HepG2 (cell line): ENCODE measurements at regions not wholly inside any gene's neighbourhood (a gene's known extent, or its start where the extent isn't known, plus 50 kb on each side); places are given as distances from the start of the nearest gene placed in this dataset.

Experiments used
- ATAC-seq: fragments of 200-7000 bp; cut with Tn5 transposase; 3 replicates; pipeline ENCODE4 v1.9.1; 2020; ENCODE audit warnings: mild to moderate bottlenecking, moderate library complexity
- BruUV-seq: library from RNA; stranded (reverse); fragments of 400-500 nt; replicated peaks from 2 replicates; lab custom pipeline; 2021; lab: Mats Ljungman, UMichigan
- CTCF ChIA-PET: fragments of 300-600 bp; formaldehyde crosslinking; extraction: SDS; loops from one replicate; lab custom pipeline; 2021; ENCODE audit warnings: low total read pairs, inconsistent platforms, low intra/inter-chr PET ratio; lab: Yijun Ruan, JAX
- POLR2A ChIA-PET: fragments of 350-600 bp; sonication (Branson Sonifier 250); formaldehyde crosslinking; loops from one replicate; lab custom pipeline; 2020; ENCODE audit warnings: antibody characterized with exemption, inconsistent platforms; lab: Yijun Ruan, JAX
- DNase-seq: peaks from one replicate; pipeline ENCODE4 v3.0.0-alpha.2; 2015; ENCODE audit warnings: low spot score
- FAIRE-seq: peaks from 3 replicates; lab custom pipeline; 2011; peaks lifted over from hg19 to GRCh38; lab: Jason Lieb, UNC
- H2AFZ ChIP-seq: one replicate; pipeline ENCODE4 v1.6.1; 2011; ENCODE audit warnings: low read length, inconsistent platforms
- H3K27ac ChIP-seq: fragments of 300-600 bp; 3 replicates; pipeline ENCODE4 v1.8.0; 2011; ENCODE audit warnings: mixed run types, mild to moderate bottlenecking, mixed read lengths, low read length, inconsistent platforms; ENCODE audit not compliant: insufficient read depth; ENCODE audit errors: extremely low read length
- H3K27me3 ChIP-seq, 2 experiments: fragments of 200-600 bp in 1 of 2; 2 replicates in 1 of 2; 3 replicates in 1 of 2; pipeline versions ENCODE4 v1.6.0 to v1.8.0; 2011; ENCODE audit warnings: low read length in 2 of 2, mild to moderate bottlenecking in 2 of 2, moderate library complexity in 2 of 2, inconsistent platforms in 1 of 2; ENCODE audit not compliant: insufficient read depth in 2 of 2, control insufficient read depth in 1 of 2
- H3K36me3 ChIP-seq, 2 experiments: fragments of 200-600 bp in 1 of 2; replicated peaks in 1 of 2; 2 replicates in 1 of 2; 3 replicates in 1 of 2; pipeline versions ENCODE4 v1.5.1 to v1.8.0; 2011; ENCODE audit warnings: low read length in 2 of 2, inconsistent platforms in 1 of 2; ENCODE audit not compliant: insufficient read depth in 2 of 2, control insufficient read depth in 1 of 2
- H3K4me1 ChIP-seq: 2 replicates; pipeline ENCODE4 v1.5.1; 2012; ENCODE audit warnings: low read length, inconsistent platforms; ENCODE audit not compliant: insufficient read depth
- H3K4me2 ChIP-seq: 2 replicates; pipeline ENCODE4 v1.6.0; 2011; ENCODE audit warnings: low read depth, low read length, inconsistent platforms
- H3K4me3 ChIP-seq, 3 experiments: fragments of 200-600 bp in 1 of 3; sonication (generic), shearing (Covaris generic) in 1 of 3; replicated peaks in 1 of 3; 2 replicates each; pipeline ENCODE4 v1.5.1; 2011 to 2016; ENCODE audit warnings: low read length in 3 of 3, inconsistent platforms in 2 of 3, low read depth in 2 of 3, mild to moderate bottlenecking in 2 of 3, control low read depth in 1 of 3, mixed read lengths in 1 of 3; ENCODE audit not compliant: insufficient read depth in 1 of 3
- H3K79me2 ChIP-seq: one replicate; pipeline ENCODE4 v1.6.1; 2011; ENCODE audit warnings: low read length, inconsistent platforms; ENCODE audit not compliant: insufficient read depth
- H3K9ac ChIP-seq: 2 replicates; pipeline ENCODE4 v1.6.0; 2011; ENCODE audit warnings: mild to moderate bottlenecking, low read depth, low read length, inconsistent platforms; ENCODE audit not compliant: insufficient read depth
- H3K9me3 ChIP-seq: 2 replicates; pipeline ENCODE4 v1.5.1; 2012; ENCODE audit warnings: mild to moderate bottlenecking, low read length
- H4K20me1 ChIP-seq: 2 replicates; pipeline ENCODE4 v1.6.0; 2011; ENCODE audit warnings: inconsistent platforms, mild to moderate bottlenecking, low read length, moderate library complexity; ENCODE audit not compliant: insufficient read depth
- DNMT1 ChIP-seq: sonication (generic); formaldehyde crosslinking; IDR thresholded peaks from 2 replicates; pipeline ENCODE4 v1.5.1; 2020; ENCODE audit warnings: mild to moderate bottlenecking, missing genetic modification reagents
- ERF ChIP-seq: IDR thresholded peaks from 2 replicates; pipeline ENCODE4 v1.6.1; 2018; ENCODE audit warnings: missing biosample characterization, missing genetic modification reagents
- KDM3A ChIP-seq: IDR thresholded peaks from 2 replicates; pipeline ENCODE4 v1.6.1; 2018; ENCODE audit warnings: low read depth, missing compliant biosample characterization
- MIER3 ChIP-seq: IDR thresholded peaks from 2 replicates; pipeline ENCODE4 v1.6.1; 2016; ENCODE audit warnings: missing compliant biosample characterization, borderline replicate concordance
- POLR2A ChIP-seq, 2 experiments: IDR thresholded peaks; 2 replicates each; pipeline ENCODE4 v1.6.1; 2011; ENCODE audit warnings: low read depth in 2 of 2, low read length in 2 of 2, mild to moderate bottlenecking in 1 of 2, moderate library complexity in 1 of 2; ENCODE audit not compliant: insufficient read depth in 1 of 2
- RBAK ChIP-seq: sonication (generic); formaldehyde crosslinking; IDR thresholded peaks from 2 replicates; pipeline ENCODE4 v1.5.1; 2020; ENCODE audit warnings: mild to moderate bottlenecking, missing genetic modification reagents
- RORA ChIP-seq: sonication (generic); formaldehyde crosslinking; IDR thresholded peaks from 2 replicates; pipeline ENCODE4 v1.5.0; 2020; ENCODE audit warnings: mild to moderate bottlenecking, missing genetic modification reagents, moderate library complexity
- SP2 ChIP-seq: sonication (generic); formaldehyde crosslinking; IDR thresholded peaks from 2 replicates; pipeline ENCODE4 v1.5.1; 2020; ENCODE audit warnings: mild to moderate bottlenecking, missing genetic modification reagents
- SYNCRIP ChIP-seq: fragments of 200-400 bp; formaldehyde crosslinking; IDR thresholded peaks from 2 replicates; pipeline ENCODE4 v1.6.1; 2018; ENCODE audit warnings: mild to moderate bottlenecking, low read depth, low read length; ENCODE audit not compliant: insufficient read depth
- ZNF230 ChIP-seq: sonication (generic); formaldehyde crosslinking; IDR thresholded peaks from 2 replicates; pipeline ENCODE4 v1.4.0; 2020; ENCODE audit warnings: mild to moderate bottlenecking, missing genetic modification reagents
- ZNF24 ChIP-seq: fragments of 450-650 bp; IDR thresholded peaks from 2 replicates; pipeline ENCODE4 v1.6.1; 2017; ENCODE audit warnings: antibody characterized with exemption, mild to moderate bottlenecking
- ZNF547 ChIP-seq: sonication (generic); formaldehyde crosslinking; IDR thresholded peaks from 2 replicates; pipeline ENCODE4 v1.5.1; 2020; ENCODE audit warnings: mild to moderate bottlenecking, missing genetic modification reagents
- ZNF660 ChIP-seq: sonication (generic); formaldehyde crosslinking; IDR thresholded peaks from 2 replicates; pipeline ENCODE4 v1.5.1; 2020; ENCODE audit warnings: mild to moderate bottlenecking, low read depth, missing genetic modification reagents, borderline replicate concordance
- WGBS: methylation state at CpG from one replicate; pipeline ENCODE4 v1.1.6; 2017; ENCODE audit warnings: low lambda C conversion rate; 5-methylcytosine and 5-hydroxymethylcytosine counted together
- in situ Hi-C: cut with HindIII; loops from 2 replicates; pipeline ENCODE4 v1.10.0; 2017; ENCODE audit warnings: low pct_unique_long_range_greater_than_20kb; ENCODE audit not compliant: extremely low pct_ligation_motif_present
- intact Hi-C: fragments of 100-400 bp; cut with micrococcal nuclease; formaldehyde crosslinking; loops from one replicate; pipeline ENCODE4 v1.10.0; 2022; ENCODE audit not compliant: unreplicated experiment
- TF ChIP-seq, protein P1 (sequence below): sonication (generic); formaldehyde crosslinking; IDR thresholded peaks from 2 replicates; pipeline ENCODE4 v1.4.0; 2020; ENCODE audit warnings: missing genetic modification reagents
- TF ChIP-seq, protein P2 (sequence below): sonication (generic); formaldehyde crosslinking; IDR thresholded peaks from 2 replicates; pipeline ENCODE4 v1.9.0; 2022; ENCODE audit warnings: missing genetic modification reagents, mild to moderate bottlenecking, borderline replicate concordance
- TF ChIP-seq, protein P3 (sequence below): sonication (generic); formaldehyde crosslinking; IDR thresholded peaks from 2 replicates; pipeline ENCODE4 v1.4.0; 2020; ENCODE audit warnings: missing genetic modification reagents

DNA sequence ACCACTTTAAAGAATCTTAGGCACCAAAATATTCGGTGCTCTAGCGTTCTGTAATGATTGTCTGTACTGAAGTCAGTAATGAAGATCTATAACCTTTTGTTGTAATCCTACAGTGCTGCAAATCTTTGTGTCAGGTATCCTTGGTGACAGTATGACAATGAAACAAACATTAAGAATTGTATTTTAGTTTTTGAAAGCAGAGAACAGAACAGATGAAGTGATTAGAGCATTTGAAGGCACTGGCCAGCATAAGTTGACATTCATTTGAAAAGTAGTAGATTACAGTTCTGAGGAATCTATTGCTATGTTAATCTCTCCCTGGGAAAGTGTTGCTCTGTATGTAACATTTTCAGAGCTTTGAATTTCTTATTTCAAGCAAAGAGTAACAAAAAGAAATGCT lies 451.2 kb downstream of the NUP35 start:
- CTCF ChIA-PET, result no interaction called here
- POLR2A ChIA-PET, result no interaction called here
- Histone ChIP-seq H3K9ac (no peak overlapping the region), H3K27me3 (no peaks in the 10 kb centered on the region; a peak in 1 of 5 replicates), H3K4me2 (no peak overlapping the region), H2AFZ (no peak overlapping the region), H3K9me3 (peaks cover 17% of the 10 kb centered on the region; the same call in 1 of the 2 replicates), H3K4me1 (no peaks in the 10 kb centered on the region), H3K27ac (no peak overlapping the region), H4K20me1 (no peaks in the 10 kb centered on the region), H3K79me2 (no peaks in the 10 kb centered on the region), H3K4me3 (no peak overlapping the region), H3K36me3 (no peaks in the 10 kb centered on the region)
- no TSS peak for BruUV-seq
- ATAC-seq, result no peak
- no peak for DNase-seq
- no peak for TF ChIP-seq RBAK (CRISPR knock-in tag)
- TF ChIP-seq ZNF660 (CRISPR knock-in tag), result no peak
- TF ChIP-seq DNMT1 (CRISPR knock-in tag), result no peak
- no peak for TF ChIP-seq SP2 (CRISPR knock-in tag)
- no peak for TF ChIP-seq ZNF24
- no peak for TF ChIP-seq RORA (CRISPR knock-in tag)
- TF ChIP-seq ZNF230 (CRISPR knock-in tag), result no peak
- TF ChIP-seq ZNF547 (CRISPR knock-in tag), result no peak
- TF ChIP-seq ERF (CRISPR knock-in tag), result no peak
- 0% methylated on average over 2 of the region's 2 CpGs for WGBS
- FAIRE-seq, result no peak
- intact Hi-C loops (no loop called here), in situ Hi-C loops (no loop called here)

DNA sequence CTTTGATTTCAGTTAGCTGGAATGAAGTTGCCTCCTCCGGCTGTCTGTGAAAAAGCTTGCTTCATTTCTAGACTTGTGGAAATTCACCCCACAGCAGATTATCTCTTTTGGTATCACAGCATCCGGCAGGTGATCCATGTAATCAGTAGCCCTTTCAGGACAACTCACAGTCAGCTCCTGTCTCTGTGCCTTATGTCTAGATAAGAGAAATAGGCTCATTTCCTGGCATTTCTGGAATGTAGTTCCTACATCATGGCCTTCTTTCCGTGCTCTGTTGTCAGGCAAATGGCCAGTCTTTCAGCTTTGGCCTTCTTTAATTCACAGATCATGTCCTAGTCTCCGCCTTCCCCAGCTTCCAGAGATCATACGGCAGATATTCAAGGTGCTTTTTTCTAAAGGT lies 455.4 kb downstream of the NUP35 start:
- intact Hi-C loops (no loop called here), in situ Hi-C loops (no loop called here)
- no peak overlapping the region for H2AFZ ChIP-seq
- DNase-seq (no peak), ATAC-seq (no peak), FAIRE-seq (no peak)
- TF ChIP-seq SYNCRIP (no peak), POLR2A (IDR thresholded peaks at IDR 0.05; ENCODE audit: insufficient read depth in 1 of 2, low read depth in 2 of 2, low read length in 2 of 2) (no peak), MIER3 (no peak), KDM3A (CRISPR knock-in tag) (no peak)
- TF ChIP-seq, protein P1, sequence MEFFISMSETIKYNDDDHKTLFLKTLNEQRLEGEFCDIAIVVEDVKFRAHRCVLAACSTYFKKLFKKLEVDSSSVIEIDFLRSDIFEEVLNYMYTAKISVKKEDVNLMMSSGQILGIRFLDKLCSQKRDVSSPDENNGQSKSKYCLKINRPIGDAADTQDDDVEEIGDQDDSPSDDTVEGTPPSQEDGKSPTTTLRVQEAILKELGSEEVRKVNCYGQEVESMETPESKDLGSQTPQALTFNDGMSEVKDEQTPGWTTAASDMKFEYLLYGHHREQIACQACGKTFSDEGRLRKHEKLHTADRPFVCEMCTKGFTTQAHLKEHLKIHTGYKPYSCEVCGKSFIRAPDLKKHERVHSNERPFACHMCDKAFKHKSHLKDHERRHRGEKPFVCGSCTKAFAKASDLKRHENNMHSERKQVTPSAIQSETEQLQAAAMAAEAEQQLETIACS (CRISPR knock-in tag), result no peak
- TF ChIP-seq, protein P2, sequence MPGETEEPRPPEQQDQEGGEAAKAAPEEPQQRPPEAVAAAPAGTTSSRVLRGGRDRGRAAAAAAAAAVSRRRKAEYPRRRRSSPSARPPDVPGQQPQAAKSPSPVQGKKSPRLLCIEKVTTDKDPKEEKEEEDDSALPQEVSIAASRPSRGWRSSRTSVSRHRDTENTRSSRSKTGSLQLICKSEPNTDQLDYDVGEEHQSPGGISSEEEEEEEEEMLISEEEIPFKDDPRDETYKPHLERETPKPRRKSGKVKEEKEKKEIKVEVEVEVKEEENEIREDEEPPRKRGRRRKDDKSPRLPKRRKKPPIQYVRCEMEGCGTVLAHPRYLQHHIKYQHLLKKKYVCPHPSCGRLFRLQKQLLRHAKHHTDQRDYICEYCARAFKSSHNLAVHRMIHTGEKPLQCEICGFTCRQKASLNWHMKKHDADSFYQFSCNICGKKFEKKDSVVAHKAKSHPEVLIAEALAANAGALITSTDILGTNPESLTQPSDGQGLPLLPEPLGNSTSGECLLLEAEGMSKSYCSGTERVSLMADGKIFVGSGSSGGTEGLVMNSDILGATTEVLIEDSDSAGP, result no peak
- TF ChIP-seq, protein P3, sequence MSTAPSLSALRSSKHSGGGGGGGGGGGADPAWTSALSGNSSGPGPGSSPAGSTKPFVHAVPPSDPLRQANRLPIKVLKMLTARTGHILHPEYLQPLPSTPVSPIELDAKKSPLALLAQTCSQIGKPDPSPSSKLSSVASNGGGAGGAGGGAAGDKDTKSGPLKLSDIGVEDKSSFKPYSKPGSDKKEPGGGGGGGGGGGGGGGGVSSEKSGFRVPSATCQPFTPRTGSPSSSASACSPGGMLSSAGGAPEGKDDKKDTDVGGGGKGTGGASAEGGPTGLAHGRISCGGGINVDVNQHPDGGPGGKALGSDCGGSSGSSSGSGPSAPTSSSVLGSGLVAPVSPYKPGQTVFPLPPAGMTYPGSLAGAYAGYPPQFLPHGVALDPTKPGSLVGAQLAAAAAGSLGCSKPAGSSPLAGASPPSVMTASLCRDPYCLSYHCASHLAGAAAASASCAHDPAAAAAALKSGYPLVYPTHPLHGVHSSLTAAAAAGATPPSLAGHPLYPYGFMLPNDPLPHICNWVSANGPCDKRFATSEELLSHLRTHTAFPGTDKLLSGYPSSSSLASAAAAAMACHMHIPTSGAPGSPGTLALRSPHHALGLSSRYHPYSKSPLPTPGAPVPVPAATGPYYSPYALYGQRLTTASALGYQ (CRISPR knock-in tag), result no peak
- ChIA-PET POLR2A (no interaction called here), CTCF (no interaction called here)
- no peaks in the 10 kb centered on the region for H3K36me3 ChIP-seq
- H3K79me2 ChIP-seq, result no peaks in the 10 kb centered on the region
- no peak overlapping the region for H3K27ac ChIP-seq
- no peaks in the 10 kb centered on the region; a peak in 1 of 5 replicates for H3K27me3 ChIP-seq
- no peaks in the 10 kb centered on the region for H3K4me1 ChIP-seq
- H3K9ac ChIP-seq, result no peak overlapping the region
- H3K9me3 ChIP-seq, result no peaks in the 10 kb centered on the region
- H4K20me1 ChIP-seq, result no peaks in the 10 kb centered on the region
- 19% methylated on average over 5 of the region's 5 CpGs for WGBS
- H3K4me2 ChIP-seq, result no peak overlapping the region
- H3K4me3 ChIP-seq, result no peak overlapping the region
- no TSS peak for BruUV-seq
